AG08395 (cell line): ENCODE measurements at regions not wholly inside any gene's neighbourhood (a gene's known extent, or its start where the extent isn't known, plus 50 kb on each side); places are given as distances from the start of the nearest gene placed in this dataset.

Experiments
- DNase-seq: peaks from one replicate; pipeline ENCODE4 v3.0.0; 2012; ENCODE audit warnings: mixed read lengths, low spot score

- peak; percentile 35 for DNase-seq
Observed at GRCh38 chrX:16445166-16445752, 204.7 kb upstream of the S100G start.

- no peak for DNase-seq
Observed at GRCh38 chrX:16451334-16451733, 198.6 kb upstream of the S100G start.

DNA sequence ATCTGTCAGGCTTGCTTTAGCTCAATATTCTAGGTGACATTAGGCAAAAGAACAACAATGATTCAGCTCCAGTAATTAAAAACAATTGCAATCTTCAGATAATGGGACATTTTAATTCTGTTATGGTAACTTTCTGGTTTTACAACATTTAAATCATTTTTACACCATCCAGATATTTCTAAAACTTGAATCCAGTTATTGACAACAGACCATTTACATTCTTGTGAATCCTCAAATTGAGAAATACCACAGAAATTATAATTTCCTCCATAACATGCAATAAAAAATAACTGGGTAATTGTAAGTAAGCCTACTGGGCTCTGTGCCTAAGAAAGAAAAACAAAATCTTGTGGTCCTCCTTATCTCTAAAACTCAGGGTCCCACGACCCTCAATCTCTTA, 195.0 kb upstream of the S100G start:
- no peak for DNase-seq

DNA sequence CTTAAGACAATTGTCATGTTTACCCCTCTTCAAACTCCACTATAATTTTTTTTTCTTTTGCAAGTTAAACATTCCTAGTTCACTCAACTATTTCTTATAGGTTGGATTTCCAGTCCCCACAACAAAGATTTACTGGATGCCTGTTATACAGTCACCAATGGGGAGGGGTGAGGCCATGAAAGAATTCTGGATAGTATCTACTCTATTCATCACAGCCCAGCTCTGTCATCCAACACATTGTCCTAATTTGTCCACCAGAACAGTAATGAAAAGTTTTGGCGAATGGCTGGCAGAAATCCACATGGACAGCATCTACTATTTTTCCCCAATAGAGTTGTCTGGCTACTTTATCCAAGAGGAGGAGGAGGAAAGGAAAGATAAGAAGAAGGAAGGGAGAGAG, 192.7 kb upstream of the S100G start:
- DNase-seq = peak; percentile 47

GRCh38 chrX:16458208-16458607, 191.8 kb upstream of the S100G start:
- DNase-seq = no peak

DNA sequence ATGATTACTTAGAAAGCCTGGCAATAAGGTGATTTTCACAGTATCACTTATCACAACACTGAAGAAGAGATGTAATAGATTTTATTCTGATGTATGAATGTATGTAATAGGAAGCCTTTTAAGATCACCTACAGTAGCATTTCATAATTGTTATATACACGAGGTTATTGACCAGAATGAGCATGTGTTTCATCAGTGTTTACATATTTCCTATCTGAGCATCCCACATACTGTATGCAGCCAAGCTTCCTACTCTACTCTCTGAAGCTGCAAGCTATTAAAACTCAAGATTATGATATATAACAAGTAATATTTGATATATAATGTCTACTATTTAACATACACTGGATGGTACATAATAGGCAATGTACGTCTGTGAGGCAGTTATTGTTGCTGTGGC, 190.9 kb upstream of the S100G start:
- no peak for DNase-seq

- no peak for DNase-seq
Observed at GRCh38 chrX:16461968-16462367, 188.0 kb upstream of the S100G start.

DNA sequence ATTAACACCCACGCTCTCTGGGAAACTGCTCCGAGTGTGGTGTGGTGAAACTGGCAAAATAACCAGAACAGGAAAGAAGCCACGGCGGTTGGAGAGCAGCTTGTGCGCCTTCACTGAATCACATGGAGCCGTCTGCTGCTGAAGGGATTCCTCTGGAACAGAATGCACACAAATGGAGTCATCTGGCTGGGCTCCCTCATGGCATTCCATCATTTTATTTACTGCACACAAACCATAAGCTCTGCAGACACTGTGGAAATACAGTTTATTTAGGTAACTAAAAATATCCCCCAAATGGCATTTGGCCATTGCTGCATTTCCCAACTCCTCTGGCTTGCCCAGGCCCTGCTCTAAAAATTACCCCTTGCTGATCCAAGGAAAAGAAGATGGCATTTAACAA, 187.0 kb upstream of the S100G start:
- peak; percentile 72 for DNase-seq

DNA sequence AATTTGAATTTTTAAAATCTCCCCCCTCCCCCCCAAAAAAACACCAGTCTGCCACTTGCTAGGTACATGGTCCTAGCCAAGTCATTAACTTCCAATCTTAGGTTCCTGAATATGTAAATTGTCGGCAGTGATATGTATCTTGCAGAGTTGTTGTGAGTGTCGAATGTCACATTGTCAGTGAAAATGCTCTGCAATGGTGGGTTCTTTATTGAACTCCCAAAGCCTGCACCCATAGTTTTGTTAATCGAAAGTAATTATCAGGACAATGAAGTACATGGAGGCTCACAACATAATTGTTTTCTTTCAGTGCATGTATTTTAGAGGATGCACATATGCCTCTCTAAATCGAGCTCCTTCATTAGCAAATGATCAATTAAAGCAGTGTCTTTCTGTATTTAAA, 185.6 kb upstream of the S100G start:
- DNase-seq = no peak

- no peak for DNase-seq
Observed at GRCh38 chrX:16465081-16465876, 184.7 kb upstream of the S100G start.

DNA sequence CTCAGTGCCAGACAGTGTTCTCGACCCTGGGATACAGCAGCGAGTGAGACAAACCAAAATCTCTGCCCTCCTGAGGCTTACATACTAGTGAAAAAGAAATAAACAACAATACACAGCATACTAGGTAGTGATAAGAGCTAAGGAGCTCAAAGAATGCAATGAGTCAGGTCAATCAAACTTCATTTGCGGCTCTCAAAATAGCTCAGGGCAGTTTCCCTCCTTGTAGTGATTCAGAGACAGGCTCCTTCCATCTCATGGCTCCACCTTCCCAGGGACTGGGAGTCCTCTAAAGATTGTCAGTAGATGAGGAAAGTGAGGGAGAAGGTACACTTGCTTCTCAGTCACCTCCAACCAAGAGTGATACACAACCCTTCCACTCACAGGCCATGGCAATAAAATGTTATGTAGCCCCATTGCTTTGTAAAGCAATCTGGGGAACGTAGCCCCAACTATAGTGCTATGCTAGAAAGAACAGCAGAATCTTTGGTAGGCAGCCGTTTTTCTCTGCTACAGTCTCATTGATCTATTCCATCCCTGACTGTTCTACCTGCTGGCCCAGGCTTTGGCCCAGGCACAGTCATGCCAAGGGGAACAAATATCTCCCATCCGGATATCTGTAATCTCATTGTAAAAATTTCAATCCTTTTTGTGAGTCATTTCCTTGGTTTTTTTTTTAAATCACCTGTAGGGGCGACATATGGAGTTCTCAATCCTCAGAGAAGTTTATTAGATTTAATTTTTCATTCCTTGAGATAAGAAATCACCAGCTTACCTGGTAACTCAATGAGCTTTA, 183.1 kb upstream of the S100G start:
- DNase-seq = peak; percentile 40

DNA sequence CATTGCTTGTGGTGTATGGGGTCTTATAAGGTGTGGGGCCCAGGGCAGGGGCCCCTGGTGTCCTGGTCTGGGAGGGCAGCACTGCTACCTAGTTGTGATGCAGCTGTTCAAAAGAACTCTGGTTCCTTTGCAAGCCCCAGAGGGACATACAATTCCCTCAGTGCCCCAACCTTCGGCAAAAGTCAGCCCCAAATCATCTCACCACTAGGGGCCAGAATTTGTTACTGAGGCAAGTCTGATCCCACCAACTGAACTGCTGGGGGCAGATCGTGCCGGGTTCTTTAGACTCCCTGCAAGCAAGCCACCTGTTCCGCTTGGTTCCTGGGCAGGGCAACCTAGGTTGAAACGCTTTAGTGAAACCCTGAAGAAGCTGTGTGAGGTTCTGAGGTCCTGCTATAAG, 180.1 kb upstream of the S100G start:
- DNase-seq = no peak

DNA sequence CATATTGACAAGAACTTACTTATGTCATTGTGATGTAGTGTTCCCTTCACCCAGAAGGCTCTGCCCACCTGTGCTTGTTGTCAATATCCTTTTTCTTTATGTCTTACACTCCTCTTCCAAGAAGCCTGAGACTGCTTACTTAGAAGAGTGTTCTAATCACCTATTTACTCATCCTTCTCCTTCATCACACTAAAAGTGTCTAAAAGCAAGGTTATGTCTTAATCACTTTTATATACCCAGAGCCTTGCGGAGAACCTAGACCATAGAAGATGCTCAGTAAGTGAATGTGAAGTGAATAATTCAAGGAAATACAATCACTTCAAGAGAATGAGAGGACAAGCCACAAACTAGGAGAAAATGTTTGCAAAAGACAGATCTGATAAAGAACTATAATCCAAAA, 177.6 kb upstream of the S100G start:
- DNase-seq = no peak

DNA sequence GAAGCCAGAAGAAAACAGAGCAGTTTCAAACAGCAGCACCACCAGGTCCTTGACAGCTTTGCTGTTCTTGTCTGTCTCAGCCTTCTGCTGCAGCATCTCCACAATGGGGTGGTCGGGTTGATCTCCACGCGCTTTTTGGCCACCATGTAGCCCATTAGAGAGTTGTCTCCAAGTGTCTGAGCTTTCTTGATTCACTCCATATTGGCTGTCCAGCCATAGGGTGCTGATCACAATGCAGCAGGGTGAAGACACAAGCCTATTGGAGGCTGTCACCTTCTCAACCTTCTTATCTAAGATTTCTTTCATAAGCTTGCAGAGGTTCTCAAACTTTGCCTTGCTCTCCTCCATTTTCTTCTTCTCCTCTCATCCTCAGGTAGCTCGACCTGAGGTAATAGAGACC, 175.4 kb upstream of the S100G start:
- no peak for DNase-seq

DNA sequence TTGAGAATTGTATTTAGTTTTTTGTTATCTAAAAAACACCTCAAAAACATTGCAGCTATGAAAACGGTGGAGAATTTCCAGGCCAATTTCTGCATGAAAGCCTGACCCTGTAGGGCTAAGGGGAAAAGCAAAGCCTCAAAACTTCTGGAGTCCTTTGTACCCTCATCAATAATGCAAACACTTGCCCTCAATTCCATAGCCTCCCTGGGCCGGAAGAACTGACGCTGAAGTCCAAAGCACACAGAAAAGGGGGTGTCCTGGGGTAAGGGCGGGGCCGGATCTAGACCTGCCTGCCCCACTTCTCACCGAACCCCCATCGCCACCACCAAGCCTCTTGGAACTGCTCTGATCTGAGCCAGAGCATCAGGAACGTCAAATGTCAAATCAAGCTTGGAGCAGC, 173.9 kb upstream of the S100G start:
- no peak for DNase-seq

- DNase-seq = no peak
Observed at GRCh38 chrX:16476692-16477091, 173.3 kb upstream of the S100G start.

DNA sequence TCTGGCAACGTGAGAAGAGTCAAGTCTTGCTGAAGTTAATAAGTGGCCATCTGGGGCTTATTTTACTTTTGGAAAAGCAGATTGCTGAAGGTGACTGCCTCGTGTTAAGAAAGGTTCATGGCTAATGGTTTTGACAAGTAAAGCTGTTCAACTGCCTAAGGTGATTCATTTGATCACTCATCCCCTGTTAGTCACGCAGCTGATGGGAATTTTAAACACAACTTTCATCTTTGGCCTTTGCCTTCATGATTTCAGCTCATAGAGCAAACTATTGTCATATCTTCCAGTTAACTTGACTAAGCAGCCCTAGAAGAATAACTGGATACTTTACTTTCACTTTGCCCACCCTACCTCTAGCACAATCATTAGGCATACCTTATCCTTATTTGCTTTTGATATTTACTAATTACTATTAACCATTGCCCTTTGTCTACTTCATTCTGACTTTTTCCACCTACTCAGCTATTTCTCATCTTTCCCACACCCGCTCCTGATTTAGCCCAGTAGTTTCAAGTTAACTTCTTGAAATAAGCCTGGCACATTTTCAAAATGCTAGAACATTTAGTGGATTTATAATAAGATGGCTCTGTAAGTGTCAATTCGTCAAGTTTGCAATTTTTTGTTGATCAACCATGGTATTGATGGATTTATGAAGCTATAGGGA, 170.6 kb upstream of the S100G start:
- DNase-seq = peak; percentile 15

DNA sequence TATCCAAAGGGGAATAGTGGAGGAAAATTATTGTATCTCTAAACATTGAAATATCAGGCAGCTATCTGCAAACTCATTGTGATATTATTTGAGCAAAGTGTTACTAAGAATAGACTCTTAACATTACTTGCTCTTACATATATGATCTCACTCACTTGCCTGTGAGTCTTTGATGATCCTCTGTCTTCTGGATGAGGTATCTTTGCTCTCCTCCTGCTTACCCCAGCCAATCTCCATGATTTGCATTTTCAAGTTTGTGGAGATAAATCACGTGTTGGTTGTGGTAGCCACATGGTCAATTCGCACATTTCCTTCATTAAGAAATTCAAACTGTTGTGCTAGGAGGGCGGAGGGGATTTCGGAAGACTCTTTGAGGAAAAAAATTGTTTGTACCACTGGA, 169.9 kb upstream of the S100G start:
- DNase-seq = no peak

- peak; percentile 88 for DNase-seq
Observed at GRCh38 chrX:16484338-16484737, 165.6 kb upstream of the S100G start.

DNA sequence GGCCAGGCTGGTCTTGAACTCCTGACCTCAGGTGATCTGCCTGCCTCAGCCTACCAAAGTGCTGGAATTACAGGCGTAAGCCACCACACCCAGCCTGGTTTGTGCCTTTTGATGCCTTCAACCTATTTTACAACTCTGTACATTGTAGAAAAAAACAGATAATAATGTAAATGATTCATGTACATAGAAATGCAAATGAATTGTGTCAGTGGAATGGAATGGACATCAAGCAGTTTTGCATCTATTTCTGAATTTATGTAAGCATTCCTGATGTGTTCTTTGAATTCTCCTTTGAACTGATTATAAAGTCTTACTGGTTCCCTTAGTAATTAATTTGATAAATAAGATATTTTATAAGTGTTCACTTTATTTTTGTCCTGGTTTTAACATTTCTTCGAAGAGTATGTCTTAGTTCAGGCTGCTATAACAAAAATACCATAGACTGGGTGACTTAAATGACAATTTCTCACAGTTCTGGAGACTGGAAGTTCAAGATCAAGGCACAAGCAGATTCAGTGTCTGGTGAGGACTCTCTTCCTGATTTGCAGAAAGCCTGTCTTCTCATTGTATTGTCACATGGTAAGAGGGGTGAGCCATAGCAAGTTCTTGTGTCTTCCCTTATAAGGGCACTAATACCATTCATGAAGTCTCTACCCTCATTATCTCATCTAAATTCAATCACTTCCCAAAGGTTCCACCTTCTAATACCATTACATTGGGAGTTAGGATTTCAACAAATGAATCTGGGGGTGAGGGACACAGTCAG, 162.2 kb upstream of the S100G start:
- no peak for DNase-seq

DNA sequence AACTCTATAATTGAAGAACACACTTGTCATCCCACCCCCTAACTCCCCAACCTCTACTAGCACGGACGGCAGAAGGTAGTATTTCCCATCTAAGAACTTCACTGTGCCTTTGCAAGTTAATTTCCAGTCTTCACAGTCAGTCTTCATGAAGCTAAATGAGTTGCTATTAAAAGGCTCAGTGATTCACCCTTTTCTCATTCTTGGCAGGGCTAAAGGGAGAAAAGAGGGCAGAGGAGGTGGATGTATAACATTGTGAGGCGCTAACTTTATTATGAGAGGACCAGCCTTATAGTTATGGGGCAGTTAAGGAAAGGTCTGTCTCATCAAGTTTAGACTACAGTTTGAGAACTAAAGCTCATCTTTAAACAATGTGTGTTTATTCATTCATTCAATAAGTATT, 161.0 kb upstream of the S100G start:
- peak; percentile 8 for DNase-seq

DNA sequence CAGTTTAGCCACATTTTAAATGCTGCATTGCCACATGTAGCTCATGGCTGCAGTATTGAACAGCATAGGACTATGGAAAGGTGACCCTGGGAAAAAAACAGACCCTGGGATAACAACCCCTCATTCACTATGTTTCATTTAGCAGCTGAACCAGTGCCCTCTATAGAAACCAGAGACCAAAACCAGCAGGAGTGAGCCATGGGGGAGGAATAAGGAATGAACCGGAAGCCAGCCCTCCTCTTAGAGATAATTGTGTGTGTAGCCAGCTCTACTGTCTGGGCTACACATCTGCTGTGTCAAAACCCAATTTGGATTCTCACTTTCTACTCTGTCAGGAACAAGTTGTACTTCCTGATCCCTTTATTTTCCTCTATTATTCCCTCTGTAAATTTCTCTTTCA, 158.5 kb upstream of the S100G start:
- no peak for DNase-seq
